ENCODE measurements at regions not wholly inside any gene's neighbourhood (a gene's known extent, or its start where the extent isn't known, plus 50 kb on each side); places are given as distances from the start of the nearest gene placed in this dataset.
A peak's percentile ranks its signal among the peaks of the same experiment; 100 is the strongest.
"Not testable (repeated sequence)": the region's sequence is repeated elsewhere in the genome, so short reads cannot be mapped to it uniquely, and the experiment has no call there.

DNA sequence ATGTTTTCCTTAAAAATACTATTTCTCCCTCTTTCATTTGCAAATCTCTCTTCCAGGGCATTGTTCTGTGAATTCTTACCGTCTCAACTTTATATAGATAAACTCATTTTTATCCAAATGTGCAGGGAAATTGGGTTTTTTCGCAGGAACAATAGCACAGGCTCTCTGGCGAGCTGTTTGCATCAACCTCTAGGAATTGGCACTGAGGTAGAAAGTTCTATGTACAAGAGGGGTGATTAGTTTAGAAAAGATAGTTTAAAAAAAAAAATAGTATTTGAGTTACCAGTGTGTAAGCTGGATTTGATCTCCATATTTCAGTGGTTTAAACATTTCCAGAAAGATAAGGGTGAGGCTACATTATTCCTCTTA is 129.7 kb upstream of the BTN3A2 start:
- TF ChIP-seq, protein P1, sequence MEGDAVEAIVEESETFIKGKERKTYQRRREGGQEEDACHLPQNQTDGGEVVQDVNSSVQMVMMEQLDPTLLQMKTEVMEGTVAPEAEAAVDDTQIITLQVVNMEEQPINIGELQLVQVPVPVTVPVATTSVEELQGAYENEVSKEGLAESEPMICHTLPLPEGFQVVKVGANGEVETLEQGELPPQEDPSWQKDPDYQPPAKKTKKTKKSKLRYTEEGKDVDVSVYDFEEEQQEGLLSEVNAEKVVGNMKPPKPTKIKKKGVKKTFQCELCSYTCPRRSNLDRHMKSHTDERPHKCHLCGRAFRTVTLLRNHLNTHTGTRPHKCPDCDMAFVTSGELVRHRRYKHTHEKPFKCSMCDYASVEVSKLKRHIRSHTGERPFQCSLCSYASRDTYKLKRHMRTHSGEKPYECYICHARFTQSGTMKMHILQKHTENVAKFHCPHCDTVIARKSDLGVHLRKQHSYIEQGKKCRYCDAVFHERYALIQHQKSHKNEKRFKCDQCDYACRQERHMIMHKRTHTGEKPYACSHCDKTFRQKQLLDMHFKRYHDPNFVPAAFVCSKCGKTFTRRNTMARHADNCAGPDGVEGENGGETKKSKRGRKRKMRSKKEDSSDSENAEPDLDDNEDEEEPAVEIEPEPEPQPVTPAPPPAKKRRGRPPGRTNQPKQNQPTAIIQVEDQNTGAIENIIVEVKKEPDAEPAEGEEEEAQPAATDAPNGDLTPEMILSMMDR (IDR thresholded peaks at IDR 0.05; ENCODE audit: low read depth, low read length), result no peak
- Histone ChIP-seq H3K9me3 (ENCODE audit: severe bottlenecking) (no peaks in the 10 kb centered on the region), H3K36me3 (no peaks in the 10 kb centered on the region), H3K27me3 (ENCODE audit: insufficient read depth, low read depth, severe bottlenecking) (no peaks in the 10 kb centered on the region), H3K4me3 (ENCODE audit: low read depth, low read length) (peak overlapping the region; percentile 51), H3K27ac (0 out of 2 replicates have a peak overlapping the region, but pooled peaks have one; percentile 10)
- DNase-seq, result no peak

DNA sequence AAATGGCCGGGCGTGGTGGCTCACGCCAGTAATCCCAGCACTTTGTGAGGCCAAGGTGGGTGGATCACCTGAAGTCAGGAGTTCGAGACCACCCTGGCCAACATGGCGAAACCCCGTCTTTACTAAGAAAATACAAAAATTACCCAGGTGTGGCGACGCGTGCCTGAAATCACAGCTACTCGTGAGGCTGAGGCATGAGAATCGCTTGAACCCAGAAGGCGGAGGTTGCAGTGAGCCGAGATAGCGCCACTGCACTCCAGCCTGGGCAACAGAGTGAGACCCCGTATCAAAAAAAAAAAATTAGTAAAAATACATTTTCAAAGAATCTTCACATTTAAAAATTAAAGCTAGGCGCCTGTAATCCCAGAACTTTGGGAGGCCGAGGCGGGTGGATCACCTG is 125.6 kb upstream of the BTN3A2 start:
- H3K36me3 ChIP-seq; H3K27ac ChIP-seq; H3K4me3 ChIP-seq (ENCODE audit: low read depth, low read length); H3K27me3 ChIP-seq (ENCODE audit: insufficient read depth, low read depth, severe bottlenecking); DNase-seq; H3K9me3 ChIP-seq (ENCODE audit: severe bottlenecking): not testable (repeated sequence)

DNA sequence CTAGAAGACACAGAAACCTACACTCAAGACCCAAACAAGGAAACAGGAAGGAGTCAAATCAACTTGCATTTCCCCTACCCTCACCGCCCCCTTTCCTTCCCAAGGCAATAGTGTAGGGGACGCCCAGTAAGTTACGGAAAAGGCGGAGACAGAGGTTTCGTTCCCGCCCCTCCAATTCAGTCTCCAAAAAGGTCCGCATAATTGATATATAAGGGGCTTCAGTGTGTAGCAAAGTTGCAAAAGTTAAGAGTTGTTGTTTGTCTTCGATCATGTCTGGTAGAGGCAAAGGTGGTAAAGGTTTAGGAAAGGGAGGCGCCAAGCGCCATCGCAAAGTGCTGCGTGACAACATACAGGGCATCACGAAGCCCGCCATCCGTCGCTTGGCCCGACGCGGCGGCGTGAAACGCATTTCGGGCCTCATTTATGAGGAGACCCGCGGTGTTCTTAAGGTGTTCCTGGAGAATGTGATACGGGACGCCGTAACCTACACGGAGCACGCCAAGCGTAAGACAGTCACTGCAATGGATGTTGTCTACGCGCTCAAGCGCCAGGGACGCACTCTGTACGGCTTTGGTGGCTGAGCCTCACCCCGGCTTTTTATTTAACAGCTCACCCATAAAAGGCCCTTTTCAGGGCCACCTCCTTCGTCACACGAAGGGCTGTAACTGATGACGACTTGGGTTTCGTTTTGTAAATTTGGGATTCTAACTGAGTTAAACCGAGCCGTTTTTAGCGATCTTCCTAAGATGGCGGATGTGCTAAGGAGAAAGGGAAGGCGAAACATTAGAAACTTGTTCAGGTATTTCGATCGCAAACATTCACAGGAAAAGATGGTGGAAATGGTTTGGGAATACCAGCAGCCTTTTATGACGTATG is 124.6 kb upstream of the BTN3A2 start:
- H3K27ac ChIP-seq, result no peak overlapping the region
- no peak for DNase-seq

DNA sequence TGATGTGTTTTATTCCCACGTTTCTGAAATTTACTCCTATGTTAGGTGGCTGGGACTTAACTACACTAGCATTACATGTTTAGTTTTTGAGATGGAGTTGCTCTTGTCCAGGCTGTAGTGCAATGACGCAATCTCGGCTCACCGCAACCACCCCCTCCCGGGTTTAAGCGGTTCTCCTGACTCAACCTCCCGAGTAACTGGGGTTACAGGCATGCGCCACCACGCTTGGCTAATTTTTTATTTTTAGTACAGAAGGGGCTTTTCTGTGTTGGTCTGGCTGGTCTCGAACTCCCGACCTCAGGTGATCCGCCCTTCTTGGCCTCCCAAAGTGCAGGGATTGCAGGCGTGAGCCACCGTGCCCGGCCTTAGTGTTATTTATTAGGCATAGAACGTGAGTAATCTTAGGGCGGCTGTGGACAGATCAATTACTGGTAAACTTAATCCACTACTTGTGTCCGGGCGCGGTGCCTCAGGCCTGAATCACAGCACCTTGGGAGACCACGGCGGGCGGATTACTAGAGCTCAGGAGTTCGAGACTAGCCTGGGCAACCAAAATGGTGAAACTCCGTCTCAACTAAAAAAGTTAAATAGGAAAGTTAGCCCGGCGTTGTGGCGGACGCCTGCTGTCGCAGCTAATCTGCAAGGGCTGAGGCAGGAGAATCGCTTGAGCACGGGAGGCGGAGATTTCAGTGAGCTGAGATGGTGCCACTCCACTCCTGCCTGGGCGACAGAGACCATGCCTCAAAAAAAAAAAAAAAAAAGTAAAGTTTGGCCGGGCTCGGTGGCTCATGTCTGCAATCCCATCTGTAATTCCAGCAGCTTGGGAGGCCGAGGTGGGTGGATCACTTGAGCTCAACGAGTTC is 123.7 kb upstream of the BTN3A2 start:
- TF ChIP-seq, protein P1 (IDR thresholded peaks at IDR 0.05; ENCODE audit: low read depth, low read length), result no peak
- H3K36me3 ChIP-seq, result no peaks in the 10 kb centered on the region
- H3K27ac ChIP-seq, result no peak overlapping the region
- no peaks in the 10 kb centered on the region for H3K27me3 ChIP-seq (ENCODE audit: insufficient read depth, low read depth, severe bottlenecking)
- H3K9me3 ChIP-seq (ENCODE audit: severe bottlenecking), result no peaks in the 10 kb centered on the region
- no peak for DNase-seq
- H3K4me3 ChIP-seq (ENCODE audit: low read depth, low read length), result no peak overlapping the region

More for the DNA sequence above, 124.6 kb upstream of the BTN3A2 start:
- Histone ChIP-seq H3K4me3 (ENCODE audit: low read depth, low read length) (no peak overlapping the region), H3K36me3 (no peaks in the 10 kb centered on the region), H3K27me3 (ENCODE audit: insufficient read depth, low read depth, severe bottlenecking) (no peaks in the 10 kb centered on the region), H3K9me3 (ENCODE audit: severe bottlenecking) (no peaks in the 10 kb centered on the region)
- TF ChIP-seq, protein P1 (IDR thresholded peaks at IDR 0.05; ENCODE audit: low read depth, low read length), result no peak

DNA sequence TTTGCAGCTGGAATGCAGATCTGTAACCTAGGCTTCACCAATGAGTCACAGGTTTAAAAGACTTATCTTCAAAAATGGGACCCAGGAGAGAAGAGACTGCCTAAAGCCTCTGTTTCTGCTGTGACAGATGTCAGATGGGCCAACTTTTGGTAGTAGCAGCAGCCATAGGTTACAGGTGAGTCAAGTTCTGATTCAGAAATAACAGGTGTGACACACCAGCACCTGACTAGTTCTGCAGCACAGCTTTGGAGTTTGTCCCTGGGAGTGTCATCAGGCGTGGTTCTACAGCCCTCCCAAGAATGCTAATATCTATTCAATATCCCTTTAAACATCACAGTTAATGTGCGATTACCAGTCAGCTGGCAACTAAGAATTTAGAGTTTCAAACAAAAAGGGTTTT is 121.9 kb upstream of the BTN3A2 start:
- Histone ChIP-seq H3K4me3 (ENCODE audit: low read depth, low read length) (no peak overlapping the region), H3K27me3 (ENCODE audit: insufficient read depth, low read depth, severe bottlenecking) (no peaks in the 10 kb centered on the region), H3K36me3 (no peaks in the 10 kb centered on the region), H3K27ac (no peak overlapping the region), H3K9me3 (ENCODE audit: severe bottlenecking) (peaks cover 6% of the 10 kb centered on the region)
- TF ChIP-seq, protein P1 (IDR thresholded peaks at IDR 0.05; ENCODE audit: low read depth, low read length), result no peak
- DNase-seq, result no peak

DNA sequence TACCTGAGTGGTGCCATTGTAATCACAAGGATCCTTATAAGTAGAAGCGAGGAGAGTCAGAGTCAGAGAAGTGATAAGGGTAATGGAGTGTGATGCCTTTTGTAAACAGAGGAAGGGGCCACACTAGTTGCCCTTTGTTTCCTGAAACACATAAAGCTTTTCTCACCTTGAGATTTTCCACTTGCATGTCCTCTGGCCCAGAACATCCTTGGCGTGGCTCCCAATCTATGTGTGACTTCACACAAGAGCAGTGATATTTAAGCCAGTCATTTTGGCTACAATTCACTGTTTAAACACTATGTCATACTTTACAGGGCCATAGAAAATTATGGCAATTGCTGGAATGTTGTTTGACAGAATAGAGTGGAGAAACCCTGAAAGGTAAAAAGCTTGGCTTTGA is 121.2 kb upstream of the BTN3A2 start:
- Histone ChIP-seq H3K27ac (no peak overlapping the region), H3K36me3 (no peaks in the 10 kb centered on the region), H3K4me3 (ENCODE audit: low read depth, low read length) (no peak overlapping the region), H3K27me3 (ENCODE audit: insufficient read depth, low read depth, severe bottlenecking) (no peaks in the 10 kb centered on the region), H3K9me3 (ENCODE audit: severe bottlenecking) (peaks cover 6% of the 10 kb centered on the region)
- DNase-seq, result no peak
- TF ChIP-seq, protein P1 (IDR thresholded peaks at IDR 0.05; ENCODE audit: low read depth, low read length), result no peak

Measured in WERI-Rb-1 (cell line).